HG02588 (cell line): ENCODE measurements at regions not wholly inside any gene's neighbourhood (a gene's known extent, or its start where the extent isn't known, plus 50 kb on each side); places are given as distances from the start of the nearest gene placed in this dataset.
"Not testable (repeated sequence)": the region's sequence is repeated elsewhere in the genome, so short reads cannot be mapped to it uniquely, and the experiment has no call there.

ENCODE experiments used
- ATAC-seq: cut with Tn5 transposase; IDR thresholded peaks from one replicate; pipeline ENCODE4 v1.9.1; 2021; ENCODE audit warnings: mild to moderate bottlenecking, moderate library complexity; ENCODE audit not compliant: unreplicated experiment

GRCh38 chr1:190665045-190665444, 187.4 kb upstream of the BRINP3 start:
- no peak for ATAC-seq

GRCh38 chr1:190667914-190668313, 190.2 kb upstream of the BRINP3 start:
- no peak for ATAC-seq

- ATAC-seq: no peak
Measured at GRCh38 chr1:190679044-190679443, 201.4 kb upstream of the BRINP3 start.

GRCh38 chr1:190679454-190679853, 201.8 kb upstream of the BRINP3 start:
- ATAC-seq: no peak

- ATAC-seq: no peak
Measured at GRCh38 chr1:190679983-190680382, 202.3 kb upstream of the BRINP3 start.

GRCh38 chr1:190685676-190686075, 208.0 kb upstream of the BRINP3 start:
- no peak for ATAC-seq

- no peak for ATAC-seq
Measured at GRCh38 chr1:190688096-190688495, 210.4 kb upstream of the BRINP3 start.

- ATAC-seq: not testable (repeated sequence)
Measured at GRCh38 chr1:190698488-190698887, 220.8 kb upstream of the BRINP3 start.

- ATAC-seq: no peak
Measured at GRCh38 chr1:190699165-190699564, 221.5 kb upstream of the BRINP3 start.

- ATAC-seq: no peak
Measured at GRCh38 chr1:190708418-190709057, 230.9 kb upstream of the BRINP3 start.

- ATAC-seq: no peak
Measured at GRCh38 chr1:190711069-190711468, 233.4 kb upstream of the BRINP3 start.

- no peak for ATAC-seq
Measured at GRCh38 chr1:190717055-190717454, 239.4 kb upstream of the BRINP3 start.

- no peak for ATAC-seq
Measured at GRCh38 chr1:190736971-190737590, 259.4 kb upstream of the BRINP3 start.

- ATAC-seq: no peak
Measured at GRCh38 chr1:190738317-190738716, 260.7 kb upstream of the BRINP3 start.

- no peak for ATAC-seq
Measured at GRCh38 chr1:190739926-190740325, 262.3 kb upstream of the BRINP3 start.

GRCh38 chr1:190747704-190748103, 270.0 kb upstream of the BRINP3 start:
- no peak for ATAC-seq

GRCh38 chr1:190752131-190752530, 274.5 kb upstream of the BRINP3 start:
- ATAC-seq: no peak

- ATAC-seq: no peak
Measured at GRCh38 chr1:190754666-190755065, 277.0 kb upstream of the BRINP3 start.

- peak; percentile 98 for ATAC-seq
Measured at GRCh38 chr1:190759807-190760206, 282.1 kb upstream of the BRINP3 start.

- no peak for ATAC-seq
Measured at GRCh38 chr1:190762325-190762724, 284.7 kb upstream of the BRINP3 start.

GRCh38 chr1:190792873-190793272, 315.2 kb upstream of the BRINP3 start:
- ATAC-seq: no peak

- no peak for ATAC-seq
Measured at GRCh38 chr1:190807629-190808028, 330.0 kb upstream of the BRINP3 start.

GRCh38 chr1:190808035-190808434, 330.4 kb upstream of the BRINP3 start:
- ATAC-seq: no peak
